ENCODE measurements at regions not wholly inside any gene's neighbourhood (a gene's known extent, or its start where the extent isn't known, plus 50 kb on each side); places are given as distances from the start of the nearest gene placed in this dataset.

DNA sequence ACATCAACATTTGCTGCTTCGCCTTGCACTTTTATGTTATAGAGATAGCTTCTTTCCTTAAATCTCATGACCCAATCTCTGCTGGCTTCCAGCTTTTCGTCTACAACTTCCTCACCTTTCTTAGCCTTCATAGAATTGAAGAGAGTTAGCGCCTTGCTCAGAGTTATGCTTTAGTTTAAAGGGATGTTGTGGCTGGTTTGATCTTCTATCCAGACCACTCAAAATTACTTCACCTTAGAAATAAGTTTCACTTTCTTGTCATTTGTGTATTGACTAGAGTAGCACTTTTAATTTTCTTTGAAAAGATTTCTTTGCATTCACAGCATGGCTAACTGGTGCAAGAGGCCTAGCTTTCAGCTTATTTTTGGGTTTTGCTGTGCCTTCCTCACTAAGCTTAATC lies 414.2 kb downstream of the ZNF608 start:
- Mint-ChIP-seq H3K9me3 (peaks cover 2% of the 10 kb centered on the region), H3K27ac (no peak overlapping the region), H3K4me3 (no peak overlapping the region), H3K36me3 (peaks cover 2% of the 10 kb centered on the region), H3K4me1 (no peaks in the 10 kb centered on the region), H3K27me3 (no peaks in the 10 kb centered on the region)
- DNase-seq (ENCODE audit: low spot score in 2 of 2) = no peak
- ATAC-seq (ENCODE audit: low read depth) = no peak

- Mint-ChIP-seq H3K27ac (no peak overlapping the region), H3K9me3 (peaks cover 2% of the 10 kb centered on the region), H3K36me3 (peaks cover 2% of the 10 kb centered on the region), H3K4me1 (no peaks in the 10 kb centered on the region), H3K4me3 (no peak overlapping the region), H3K27me3 (no peaks in the 10 kb centered on the region)
- DNase-seq (ENCODE audit: low spot score in 2 of 2) (no peak), ATAC-seq (ENCODE audit: low read depth) (no peak)
These were observed 415.7 kb downstream of the ZNF608 start for GRCh38 chr5:124330595-124331220.

- DNase-seq (ENCODE audit: low spot score in 2 of 2) (no peak), ATAC-seq (ENCODE audit: low read depth) (no peak)
- H3K27me3 Mint-ChIP-seq = no peaks in the 10 kb centered on the region
- H3K36me3 Mint-ChIP-seq = peaks cover 2% of the 10 kb centered on the region
- H3K9me3 Mint-ChIP-seq = peaks cover 2% of the 10 kb centered on the region
- no peak overlapping the region for H3K4me3 Mint-ChIP-seq
- no peak overlapping the region for H3K27ac Mint-ChIP-seq
- no peaks in the 10 kb centered on the region for H3K4me1 Mint-ChIP-seq
These were observed 418.2 kb downstream of the ZNF608 start for GRCh38 chr5:124328201-124328600.

- no peak for ATAC-seq (ENCODE audit: low read depth)
These were observed 427.8 kb downstream of the ZNF608 start for GRCh38 chr5:124318661-124319060.

GRCh38 chr5:124317451-124317850 lies 429.0 kb downstream of the ZNF608 start:
- Mint-ChIP-seq H3K4me3 (no peak overlapping the region), H3K4me1 (no peaks in the 10 kb centered on the region), H3K27me3 (no peaks in the 10 kb centered on the region), H3K9me3 (no peaks in the 10 kb centered on the region), H3K36me3 (no peaks in the 10 kb centered on the region), H3K27ac (no peak overlapping the region)
- DNase-seq (ENCODE audit: low spot score in 2 of 2) (no peak), ATAC-seq (ENCODE audit: low read depth) (no peak)

More at GRCh38 chr5:124318661-124319060, 427.8 kb downstream of the ZNF608 start:
- Mint-ChIP-seq H3K9me3 (no peaks in the 10 kb centered on the region), H3K27me3 (no peaks in the 10 kb centered on the region), H3K27ac (no peak overlapping the region), H3K4me1 (no peaks in the 10 kb centered on the region), H3K4me3 (no peak overlapping the region), H3K36me3 (no peaks in the 10 kb centered on the region)
- DNase-seq (ENCODE audit: low spot score in 2 of 2) = no peak

DNA sequence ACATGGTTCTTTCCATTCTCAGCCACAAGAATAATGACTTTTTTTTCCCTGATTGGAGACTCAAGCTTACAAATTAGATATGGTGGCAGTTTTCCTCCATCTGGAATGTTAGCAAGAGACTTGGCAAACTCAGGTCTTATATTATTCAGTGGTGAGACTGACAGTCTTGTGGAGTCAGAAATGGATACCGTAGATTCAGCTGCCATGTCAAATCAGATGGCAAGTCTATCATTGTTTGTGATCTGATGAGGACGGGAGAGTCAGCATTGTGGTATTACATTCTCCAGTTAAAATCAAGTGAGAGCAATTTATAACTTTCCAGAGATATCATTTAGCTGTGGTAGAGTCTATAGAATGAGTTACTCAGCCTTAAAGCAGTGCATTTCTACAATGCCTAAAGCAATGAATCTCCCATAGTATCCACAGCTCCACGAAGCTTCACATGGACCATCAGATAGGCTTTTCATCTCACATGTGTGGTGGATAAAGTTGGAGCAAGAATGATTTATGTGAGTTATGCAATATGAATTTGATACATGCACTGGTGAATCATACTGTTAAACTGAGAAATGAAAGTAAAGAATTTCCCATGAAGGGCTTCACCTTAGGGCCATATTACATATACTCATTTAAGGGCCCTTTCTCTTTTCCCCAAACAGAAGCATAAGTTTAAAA lies 430.6 kb downstream of the ZNF608 start:
- Mint-ChIP-seq H3K27ac (no peak overlapping the region), H3K4me1 (peaks cover 2% of the 10 kb centered on the region), H3K9me3 (no peaks in the 10 kb centered on the region), H3K4me3 (no peak overlapping the region), H3K27me3 (no peaks in the 10 kb centered on the region), H3K36me3 (no peaks in the 10 kb centered on the region)
- DNase-seq (ENCODE audit: low spot score in 2 of 2) (no peak), ATAC-seq (ENCODE audit: low read depth) (no peak)

DNA sequence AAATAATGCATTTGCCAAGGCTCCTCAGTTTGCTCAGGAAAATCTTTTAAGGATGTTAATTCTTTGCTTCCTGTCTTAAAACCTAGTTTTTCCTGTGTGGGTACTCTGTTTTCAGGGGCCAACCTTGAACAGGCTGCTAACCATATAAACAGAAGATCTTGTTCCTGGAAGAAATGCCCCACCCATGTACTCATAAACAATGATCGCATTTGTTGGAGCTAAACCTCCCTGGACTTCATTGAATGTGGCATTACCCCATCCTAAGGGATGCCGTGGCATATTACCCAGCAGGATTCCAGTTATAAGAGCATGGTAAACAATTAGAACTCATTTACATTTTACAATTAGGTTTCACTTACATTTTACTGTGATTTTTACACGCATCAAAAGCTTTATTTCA lies 436.0 kb downstream of the ZNF608 start:
- no peaks in the 10 kb centered on the region for H3K9me3 Mint-ChIP-seq
- ATAC-seq (ENCODE audit: low read depth) (no peak), DNase-seq (ENCODE audit: low spot score in 2 of 2) (no peak)
- no peaks in the 10 kb centered on the region for H3K27me3 Mint-ChIP-seq
- no peak overlapping the region for H3K27ac Mint-ChIP-seq
- H3K4me1 Mint-ChIP-seq = peaks cover 2% of the 10 kb centered on the region
- H3K36me3 Mint-ChIP-seq = no peaks in the 10 kb centered on the region
- H3K4me3 Mint-ChIP-seq = no peak overlapping the region

DNA sequence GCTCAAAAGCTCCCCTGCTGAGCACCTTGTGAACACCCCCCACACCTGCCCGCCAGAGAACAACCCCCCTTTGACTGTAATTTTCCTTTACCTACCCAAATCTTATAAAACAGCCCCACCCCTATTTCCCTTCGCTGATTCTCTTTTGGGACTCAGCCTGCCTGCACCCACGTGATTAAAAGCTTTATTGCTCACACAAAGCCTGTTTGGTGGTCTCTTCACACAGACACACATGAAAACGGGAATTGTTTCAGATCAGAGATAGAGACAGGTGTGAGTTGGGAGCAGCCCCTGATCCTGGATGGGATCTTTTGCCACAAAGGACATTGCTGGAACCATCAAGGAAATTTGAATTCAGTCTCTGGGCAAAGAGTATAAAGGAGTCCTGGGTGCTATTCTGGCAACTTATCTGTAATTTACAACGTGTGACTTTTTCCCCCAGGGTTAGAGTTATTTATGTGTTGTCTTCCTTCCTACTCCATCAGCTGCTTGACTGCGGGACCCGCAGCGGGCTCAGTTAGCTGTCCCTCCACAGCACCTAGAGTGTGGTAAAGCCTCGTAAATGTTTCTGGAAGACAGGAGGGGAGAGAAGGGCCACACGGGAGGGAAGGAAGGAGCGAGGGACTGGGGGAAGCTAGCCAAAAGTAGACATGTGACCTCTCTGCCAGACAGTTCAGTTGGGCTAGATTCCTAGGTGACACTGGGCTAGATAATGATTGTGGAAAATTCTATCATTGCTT lies 437.0 kb downstream of the ZNF608 start:
- Mint-ChIP-seq H3K36me3 (no peaks in the 10 kb centered on the region), H3K9me3 (no peaks in the 10 kb centered on the region), H3K4me3 (no peak overlapping the region), H3K27me3 (no peaks in the 10 kb centered on the region), H3K4me1 (peaks cover 2% of the 10 kb centered on the region), H3K27ac (no peak overlapping the region)
- no peak for DNase-seq (ENCODE audit: low spot score in 2 of 2)
- no peak for ATAC-seq (ENCODE audit: low read depth)

- DNase-seq (ENCODE audit: low spot score in 2 of 2) = no peak
- Mint-ChIP-seq H3K4me1 (no peaks in the 10 kb centered on the region), H3K9me3 (no peaks in the 10 kb centered on the region), H3K27me3 (no peaks in the 10 kb centered on the region), H3K36me3 (no peaks in the 10 kb centered on the region), H3K27ac (no peak overlapping the region), H3K4me3 (no peak overlapping the region)
- no peak for ATAC-seq (ENCODE audit: low read depth)
These were observed 443.1 kb downstream of the ZNF608 start for GRCh38 chr5:124303366-124303765.

DNA sequence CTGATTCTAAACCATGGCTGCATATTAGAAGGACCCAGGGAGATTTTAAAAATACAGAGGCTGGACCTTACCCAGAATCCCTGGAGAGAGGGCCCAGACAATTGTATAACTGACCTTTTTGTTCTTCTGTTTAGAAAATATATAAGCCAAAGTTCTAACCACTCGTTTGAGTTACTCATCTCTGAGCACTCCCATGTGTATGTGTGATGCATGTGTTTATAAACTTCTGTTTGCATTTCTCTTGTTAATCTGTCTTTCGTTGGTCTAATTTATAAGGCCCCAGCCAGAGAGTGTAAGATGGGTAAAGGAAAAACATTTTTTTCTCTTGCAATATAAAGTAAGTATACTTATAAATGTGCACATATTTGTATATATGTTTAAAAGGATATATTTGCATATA lies 443.9 kb downstream of the ZNF608 start:
- Mint-ChIP-seq H3K27ac (no peak overlapping the region), H3K4me1 (no peaks in the 10 kb centered on the region), H3K4me3 (no peak overlapping the region), H3K9me3 (no peaks in the 10 kb centered on the region), H3K27me3 (no peaks in the 10 kb centered on the region), H3K36me3 (no peaks in the 10 kb centered on the region)
- ATAC-seq (ENCODE audit: low read depth) = no peak
- no peak for DNase-seq (ENCODE audit: low spot score in 2 of 2)

GRCh38 chr5:124301850-124302249 lies 444.6 kb downstream of the ZNF608 start:
- ATAC-seq (ENCODE audit: low read depth) (no peak), DNase-seq (ENCODE audit: low spot score in 2 of 2) (no peak)
- Mint-ChIP-seq H3K4me1 (no peaks in the 10 kb centered on the region), H3K27ac (no peak overlapping the region), H3K27me3 (no peaks in the 10 kb centered on the region), H3K36me3 (no peaks in the 10 kb centered on the region), H3K4me3 (no peak overlapping the region), H3K9me3 (no peaks in the 10 kb centered on the region)

- DNase-seq (ENCODE audit: low spot score in 2 of 2) (no peak), ATAC-seq (ENCODE audit: low read depth) (no peak)
- H3K27ac Mint-ChIP-seq = no peak overlapping the region
- H3K27me3 Mint-ChIP-seq = no peaks in the 10 kb centered on the region
- H3K4me1 Mint-ChIP-seq = no peaks in the 10 kb centered on the region
- no peak overlapping the region for H3K4me3 Mint-ChIP-seq
- H3K9me3 Mint-ChIP-seq = no peaks in the 10 kb centered on the region
- no peaks in the 10 kb centered on the region for H3K36me3 Mint-ChIP-seq
These were observed 445.4 kb downstream of the ZNF608 start for GRCh38 chr5:124300815-124301621.

- Mint-ChIP-seq H3K27ac (no peak overlapping the region), H3K4me3 (no peak overlapping the region), H3K9me3 (peaks cover 5% of the 10 kb centered on the region), H3K36me3 (peaks cover 3% of the 10 kb centered on the region), H3K4me1 (peaks cover 2% of the 10 kb centered on the region), H3K27me3 (no peaks in the 10 kb centered on the region)
- ATAC-seq (ENCODE audit: low read depth) (no peak), DNase-seq (ENCODE audit: low spot score in 2 of 2) (no peak)
These were observed 448.6 kb downstream of the ZNF608 start for GRCh38 chr5:124297826-124298225.

DNA sequence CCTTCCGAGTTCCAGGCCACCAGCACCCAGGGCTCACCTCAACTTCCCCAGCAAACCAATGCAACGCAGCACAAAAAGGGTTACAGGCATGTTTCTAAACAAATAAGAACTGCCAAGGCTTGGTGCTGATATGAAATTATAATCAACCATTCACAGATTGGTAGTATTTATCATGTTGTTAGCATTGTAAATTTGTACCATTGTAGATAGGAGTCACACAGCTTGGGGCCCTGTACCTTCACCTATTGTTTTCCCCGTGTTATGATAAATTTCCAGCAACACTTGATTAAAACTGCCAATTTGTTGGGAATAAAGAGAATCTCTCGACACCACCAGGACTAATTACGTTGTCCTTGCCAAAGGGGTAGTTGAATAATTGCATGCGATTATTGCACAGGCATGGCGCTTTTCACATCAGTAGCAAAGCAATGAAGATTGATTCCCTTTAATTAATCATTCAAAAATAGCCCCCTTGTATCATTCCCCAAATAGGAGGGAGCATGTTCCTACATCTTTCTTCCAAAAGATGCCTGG lies 454.1 kb downstream of the ZNF608 start:
- H3K4me3 Mint-ChIP-seq = no peak overlapping the region

More for the DNA sequence above, 454.1 kb downstream of the ZNF608 start:
- DNase-seq (ENCODE audit: low spot score in 2 of 2) = no peak
- no peak for ATAC-seq (ENCODE audit: low read depth)
- H3K36me3 Mint-ChIP-seq = peaks cover 3% of the 10 kb centered on the region
- H3K9me3 Mint-ChIP-seq = peaks cover 5% of the 10 kb centered on the region
- H3K4me1 Mint-ChIP-seq = peaks cover 2% of the 10 kb centered on the region
- H3K27me3 Mint-ChIP-seq = no peaks in the 10 kb centered on the region
- no peak overlapping the region for H3K27ac Mint-ChIP-seq
